Activated T-helper 1 cell treated with anti-CD3 and anti-CD28 coated beads, Interleukin-2, amount 50 U/mL, for 16 hours (primary cell): ENCODE measurements at regions not wholly inside any gene's neighbourhood (a gene's known extent, or its start where the extent isn't known, plus 50 kb on each side); places are given as distances from the start of the nearest gene placed in this dataset.

Experiments
- DNase-seq, 2 donors: peaks; one replicate each; pipeline ENCODE4 v3.0.0-alpha.2; 2020; ENCODE audit warnings: low read depth in 1 of 2, low spot score in 1 of 2

DNA sequence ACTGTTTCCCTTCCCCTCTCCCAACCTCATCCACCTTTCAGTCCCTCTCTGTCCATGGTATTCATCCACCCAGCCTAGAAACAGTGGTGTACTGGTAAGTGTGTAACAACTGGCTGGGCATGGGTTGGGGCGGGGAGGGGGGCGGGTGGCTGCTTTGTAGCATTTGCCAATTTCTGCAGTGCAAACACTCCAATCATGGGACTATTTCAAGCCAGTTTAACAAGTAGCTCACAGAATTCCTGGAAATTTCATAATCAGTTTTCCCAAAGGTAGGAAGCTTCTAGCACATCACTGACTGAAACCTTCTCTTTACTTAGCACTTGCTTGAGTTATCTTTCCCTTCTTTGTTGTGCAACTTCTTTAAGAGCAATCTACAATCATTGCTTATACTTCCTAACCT is 100.8 kb upstream of the WASF3 start:
- DNase-seq = no peak

DNA sequence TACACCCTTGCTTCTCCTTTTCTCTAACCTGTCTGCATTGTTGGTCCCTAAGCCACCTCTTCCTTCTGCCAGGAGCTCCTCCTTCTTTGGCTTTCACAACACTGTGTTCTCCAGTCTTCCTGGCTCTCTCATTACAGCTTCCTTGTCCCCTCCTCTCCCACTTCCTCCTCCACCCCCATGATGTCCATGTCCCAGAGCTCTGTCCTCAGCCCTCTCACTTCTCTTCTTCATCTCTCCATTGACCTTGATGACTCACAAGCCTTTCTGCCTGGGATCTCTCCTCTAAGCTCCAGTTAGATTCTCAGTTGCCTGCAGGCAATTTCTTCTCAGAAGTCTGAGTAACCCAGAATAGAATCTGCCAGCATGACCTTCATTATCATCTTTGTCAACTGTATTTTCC is 100.3 kb upstream of the WASF3 start:
- no peak for DNase-seq

DNA sequence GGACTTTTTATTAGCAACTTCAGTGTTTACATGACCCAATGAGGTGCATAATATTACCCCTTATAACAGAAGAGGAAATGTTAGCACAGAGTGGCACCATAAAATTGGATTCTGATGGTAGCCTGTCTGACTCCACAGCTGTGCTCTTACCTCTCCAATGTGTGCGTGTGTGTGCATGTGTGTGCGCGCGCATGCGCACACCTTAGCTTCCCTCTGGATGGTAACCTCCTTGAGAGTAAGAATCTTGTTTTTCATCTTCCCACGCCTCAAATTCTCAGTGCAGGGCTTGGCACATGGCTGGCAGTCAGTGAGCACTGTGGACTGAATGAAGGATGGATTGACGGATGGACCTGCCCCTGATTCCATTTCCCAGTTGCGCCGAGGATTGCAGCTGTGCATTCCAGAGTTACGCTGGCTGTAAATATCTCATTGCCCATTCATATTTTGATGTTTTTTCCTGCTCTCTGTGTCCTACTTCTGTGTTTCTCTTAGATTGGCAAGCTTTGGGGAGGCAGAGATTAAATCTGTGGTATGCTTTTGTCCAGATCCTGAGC is 99.2 kb upstream of the WASF3 start:
- DNase-seq = no peak

DNA sequence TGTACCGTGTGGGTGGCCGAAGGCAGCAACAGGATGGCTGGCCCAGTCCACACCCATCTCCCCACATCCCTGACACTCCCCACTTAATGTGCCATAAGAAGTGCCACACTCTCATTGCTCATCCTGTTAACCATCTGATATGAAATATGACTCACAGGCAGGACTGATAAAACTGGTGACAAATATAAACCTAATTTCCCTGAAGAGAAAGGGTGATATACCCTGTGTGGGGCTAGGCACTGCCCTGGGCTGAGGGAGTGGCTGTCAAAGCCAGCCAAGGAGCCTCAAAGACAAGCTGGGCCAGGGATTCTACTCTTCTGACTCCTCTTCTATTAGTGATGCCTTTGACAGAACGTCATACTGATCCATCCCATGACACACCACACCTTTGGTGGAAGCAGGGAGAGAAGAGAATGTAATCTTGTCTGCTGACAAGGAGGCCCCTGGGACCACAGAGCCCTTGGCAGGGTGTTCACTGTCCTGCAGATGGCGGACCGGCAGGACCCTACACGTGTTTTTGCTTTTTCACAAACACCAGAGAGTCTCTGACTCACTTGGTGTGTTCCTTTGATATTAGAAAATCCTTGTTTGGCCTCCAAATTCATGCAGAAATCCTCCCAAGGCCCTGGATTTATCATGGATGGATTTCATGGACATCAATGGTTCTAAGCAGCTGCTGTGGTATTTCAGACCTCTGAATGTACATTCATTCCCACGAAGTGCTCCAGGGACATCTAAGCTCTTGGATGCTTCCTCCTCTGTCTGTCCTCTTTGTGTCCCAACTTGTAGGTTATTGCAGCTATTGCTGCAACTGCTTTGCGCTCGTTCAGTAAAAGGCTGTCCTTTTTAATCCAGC is 98.0 kb upstream of the WASF3 start:
- no peak for DNase-seq

DNA sequence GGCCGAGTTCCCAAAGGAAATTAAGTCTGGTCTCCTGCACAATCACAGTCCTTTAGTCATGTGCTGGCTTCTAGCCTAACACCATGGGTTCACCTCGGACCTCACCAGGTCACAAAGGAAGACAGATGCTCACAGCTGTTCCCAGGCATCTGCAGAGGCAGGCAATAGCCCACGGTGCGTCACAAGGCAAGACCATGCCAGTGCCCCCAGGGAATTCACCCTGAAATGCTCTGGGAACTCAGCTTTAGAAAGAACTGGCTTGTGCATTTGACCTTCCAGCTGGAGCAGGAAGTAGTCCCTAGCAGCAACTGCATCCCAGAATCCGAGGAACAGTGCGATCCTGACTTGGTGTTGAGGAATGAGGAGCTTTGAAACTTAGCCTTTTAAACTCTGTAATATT is 96.8 kb upstream of the WASF3 start:
- no peak for DNase-seq

DNA sequence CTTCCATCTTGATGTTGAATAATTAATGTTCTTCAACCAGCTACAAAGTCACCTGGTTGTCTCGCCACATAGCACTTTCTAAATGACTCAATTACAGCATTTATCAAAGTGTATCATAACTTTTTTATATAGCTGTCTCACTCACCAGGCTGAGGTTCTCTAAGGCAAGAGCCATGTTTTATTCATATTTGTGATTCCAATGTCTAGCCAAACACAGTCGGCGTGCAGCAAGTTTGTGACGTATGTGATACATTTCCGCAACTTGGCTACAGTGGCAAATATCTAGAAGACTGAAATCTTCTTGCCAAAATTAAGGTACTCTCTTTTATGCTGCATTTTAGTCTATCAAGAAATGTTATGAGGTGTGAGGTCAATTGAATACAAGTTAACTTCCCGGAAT is 94.2 kb upstream of the WASF3 start:
- no peak for DNase-seq

DNA sequence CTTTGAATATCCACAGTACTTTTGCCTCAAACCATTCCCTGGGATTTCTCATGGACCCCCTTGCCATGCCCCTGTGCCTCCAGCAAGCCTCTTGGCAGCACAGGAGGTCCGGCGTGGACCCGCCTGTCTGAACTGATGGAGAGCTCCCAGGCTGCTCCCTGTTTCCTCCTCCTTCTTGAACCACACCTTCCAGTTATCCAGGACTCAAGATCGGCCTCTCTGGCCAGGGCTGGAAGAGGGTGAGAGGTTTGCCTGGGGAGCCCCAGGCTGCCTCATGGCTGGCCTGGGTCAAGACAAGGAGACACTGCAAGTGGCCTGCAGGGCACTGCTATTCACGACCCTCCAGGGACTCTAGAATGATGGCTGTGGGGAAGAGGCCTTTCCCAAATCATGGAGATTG is 93.6 kb upstream of the WASF3 start:
- no peak for DNase-seq

DNA sequence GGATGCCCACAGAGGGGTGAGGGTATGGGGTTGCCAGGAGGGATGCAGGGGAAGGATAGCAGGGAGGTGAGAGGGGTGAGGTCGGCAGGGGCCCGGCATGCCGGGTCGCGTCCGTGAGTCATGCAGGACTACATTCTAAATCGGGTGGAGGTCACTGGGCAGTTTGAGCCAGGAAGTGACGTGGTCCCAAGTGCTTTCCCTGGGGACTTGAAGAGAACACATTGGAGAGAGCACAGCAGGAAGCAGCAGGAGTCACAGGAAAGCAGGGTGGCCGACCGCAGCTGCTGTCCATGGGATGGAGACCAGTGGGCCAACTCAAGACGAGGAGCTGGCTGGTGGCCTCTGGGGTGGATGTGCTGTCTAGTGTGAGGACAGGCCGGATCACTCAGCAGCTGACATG is 92.0 kb upstream of the WASF3 start:
- no peak for DNase-seq

DNA sequence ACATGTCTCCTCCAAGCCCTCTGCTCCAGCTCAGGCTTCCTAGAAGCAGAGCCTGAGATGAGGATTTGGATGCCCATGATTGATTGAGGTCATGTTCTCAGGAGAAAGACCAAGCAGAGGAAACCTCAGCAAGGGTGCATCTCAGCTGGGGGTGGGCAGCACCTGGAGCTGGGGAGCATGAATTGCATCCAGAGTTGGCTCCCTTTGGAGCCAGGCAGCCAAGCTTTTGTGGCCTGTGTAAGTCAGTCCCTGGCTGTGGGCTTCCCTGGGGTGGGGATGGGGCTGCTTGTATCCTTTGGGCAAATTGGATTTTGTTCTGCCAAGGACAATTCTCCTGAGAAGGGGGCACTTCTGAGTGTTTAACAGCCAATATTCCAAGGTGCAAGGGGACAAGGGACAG is 91.5 kb upstream of the WASF3 start:
- no peak for DNase-seq

DNA sequence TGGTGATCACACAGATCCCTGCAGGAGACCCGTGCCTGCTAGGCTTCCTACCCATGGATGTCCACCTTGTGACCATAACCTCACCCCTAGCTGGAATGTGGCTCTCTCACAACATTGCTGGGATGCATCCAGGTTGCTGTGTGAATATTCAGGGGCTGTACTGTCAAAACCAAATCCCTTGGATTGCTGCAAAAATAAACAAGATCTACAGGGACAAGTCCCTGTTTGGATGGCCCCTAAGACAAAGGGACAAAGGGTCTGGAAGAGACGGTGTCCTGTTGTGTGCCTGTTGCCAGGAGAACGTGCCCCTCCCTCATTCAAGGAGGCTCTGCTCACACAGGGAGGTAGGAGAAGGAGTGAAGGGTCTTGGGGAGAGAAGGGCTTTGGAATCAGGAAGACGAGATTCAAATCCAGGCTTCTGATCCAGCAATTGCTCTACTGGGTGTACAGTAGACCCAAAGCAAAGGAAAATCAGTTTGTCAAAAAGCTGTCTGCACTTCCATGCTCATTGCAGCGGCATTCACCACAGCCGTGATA is 89.2 kb upstream of the WASF3 start:
- no peak for DNase-seq

DNA sequence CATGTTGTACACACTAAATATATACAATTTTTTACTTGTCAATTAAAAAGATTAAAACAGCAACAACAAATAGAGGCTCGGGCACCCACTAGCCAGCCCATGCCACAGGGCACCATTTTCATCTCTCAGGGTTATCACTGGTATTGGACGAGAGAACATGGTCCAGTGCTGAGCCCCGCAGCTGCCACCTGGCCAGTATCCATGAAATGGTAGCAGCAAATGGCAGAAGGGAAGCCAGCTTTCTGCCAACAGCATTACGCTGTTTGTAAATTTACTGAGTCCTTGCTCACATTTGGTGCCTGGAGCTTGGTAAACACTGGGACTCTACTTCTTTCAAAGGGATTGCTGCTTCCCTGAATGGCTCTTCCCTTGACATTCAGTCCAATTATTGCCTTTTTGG is 87.9 kb upstream of the WASF3 start:
- no peak for DNase-seq

DNA sequence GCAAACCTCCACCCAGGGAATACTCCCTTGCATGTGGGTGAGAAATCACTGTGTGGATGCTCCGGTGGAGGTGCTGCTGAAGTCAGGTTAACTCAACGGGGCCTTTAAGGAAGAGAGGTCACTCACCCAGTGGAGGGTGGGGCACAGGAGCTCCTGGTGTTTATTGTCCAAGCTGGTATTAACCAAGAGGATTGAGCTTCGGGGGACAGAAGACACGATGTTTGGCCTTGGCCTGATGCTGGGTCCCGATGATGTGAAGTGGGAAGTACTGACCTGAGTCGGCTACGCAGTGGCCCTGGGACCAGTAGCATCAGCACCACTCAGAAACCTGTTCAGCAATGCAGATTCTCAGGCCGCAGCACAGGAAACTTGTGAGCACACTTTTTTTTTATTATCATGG is 85.7 kb upstream of the WASF3 start:
- no peak for DNase-seq

DNA sequence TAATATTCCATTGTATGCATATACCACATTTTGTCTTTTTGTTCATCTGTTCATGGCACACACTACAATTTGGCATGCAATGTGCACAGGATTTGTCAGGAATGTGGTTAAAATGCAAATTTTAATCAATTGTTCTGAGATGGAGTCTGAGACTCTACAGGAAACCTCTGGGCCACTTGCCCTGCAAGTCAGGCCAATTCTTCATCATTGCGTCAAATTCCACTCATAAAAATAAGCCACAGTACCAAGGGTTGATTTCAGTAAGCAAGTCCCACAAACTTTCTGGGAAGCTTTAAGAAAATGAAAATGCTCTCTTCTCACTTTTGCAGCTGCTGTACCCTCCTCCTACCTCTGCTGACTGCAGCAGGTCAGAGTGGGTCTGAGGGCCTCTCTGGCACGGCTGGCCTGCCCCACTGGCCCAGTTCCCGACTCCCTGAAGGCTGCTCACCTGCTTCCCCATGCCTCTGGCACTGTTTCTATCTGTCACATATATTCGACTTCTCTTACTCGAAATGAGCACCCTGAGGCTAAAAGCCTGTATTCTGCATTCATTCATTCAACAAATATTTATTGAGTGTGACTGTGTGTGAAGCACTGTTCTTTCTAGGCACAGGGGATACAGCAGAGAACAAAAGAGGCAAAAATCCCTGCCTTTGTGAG is 83.8 kb upstream of the WASF3 start:
- DNase-seq = no peak

DNA sequence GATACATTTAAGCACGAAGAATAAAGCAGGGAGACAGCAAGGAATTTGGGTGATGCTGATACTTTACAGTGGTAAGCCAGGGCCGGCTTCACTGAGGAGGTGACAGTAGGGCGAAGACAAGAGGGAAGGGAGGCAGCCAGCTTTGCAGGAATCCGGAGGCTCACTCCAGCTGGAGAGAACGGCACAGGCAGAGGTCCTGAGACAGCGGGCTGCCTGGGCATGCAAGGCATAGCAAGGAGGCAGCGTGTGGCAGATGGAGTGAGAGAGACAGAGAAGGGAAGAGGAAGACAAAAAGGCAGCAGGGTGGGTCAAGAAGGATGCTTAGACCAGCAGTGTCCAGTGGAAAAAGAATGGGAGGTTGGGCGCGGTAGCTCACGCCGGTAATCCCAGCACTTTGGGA is 83.2 kb upstream of the WASF3 start:
- DNase-seq = no peak

DNA sequence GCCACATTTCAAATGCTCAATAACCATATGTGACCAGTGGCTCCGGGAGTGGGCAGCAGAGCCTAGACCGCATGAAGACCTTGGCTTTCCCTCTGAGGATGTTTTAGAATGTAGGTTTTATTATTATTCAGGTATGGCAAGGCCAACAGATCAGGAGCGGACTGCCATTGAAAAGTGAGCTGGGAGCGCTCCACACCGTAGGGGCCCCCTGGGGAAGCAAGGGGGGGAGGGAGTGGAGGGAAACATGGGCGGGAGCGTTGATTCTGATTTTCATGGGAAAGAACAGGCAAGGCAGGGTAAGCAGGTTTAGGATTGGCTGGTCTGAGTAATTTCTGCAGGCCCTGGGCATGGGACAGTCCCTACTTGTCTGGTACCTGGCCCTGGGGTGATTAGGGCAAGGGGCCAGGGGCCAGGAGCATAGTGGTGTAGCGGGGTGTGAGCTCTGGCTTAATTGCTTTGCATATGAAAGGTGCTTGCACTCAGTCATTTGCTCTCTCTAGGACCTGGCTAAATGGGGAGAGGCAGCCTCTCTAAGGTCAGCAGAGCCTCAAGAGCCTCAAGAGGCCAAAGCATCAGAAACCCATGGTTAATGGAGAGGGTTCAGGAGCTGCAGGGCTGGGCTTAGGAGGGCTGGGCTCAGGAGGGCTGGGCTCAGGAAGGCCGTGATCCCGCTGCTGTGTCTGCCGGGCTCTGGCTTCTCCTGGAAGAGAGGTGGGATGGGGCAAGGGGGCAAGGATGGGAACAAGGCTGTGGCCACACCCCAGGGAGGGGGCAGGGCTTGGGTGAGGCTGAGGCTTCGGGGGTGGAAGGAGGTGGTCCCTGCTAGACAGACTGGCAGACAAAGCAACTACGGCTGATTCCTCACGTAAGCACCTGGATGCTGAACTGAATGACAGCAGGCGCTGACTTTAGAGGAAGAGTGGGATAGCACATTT is 82.0 kb upstream of the WASF3 start:
- DNase-seq = no peak

DNA sequence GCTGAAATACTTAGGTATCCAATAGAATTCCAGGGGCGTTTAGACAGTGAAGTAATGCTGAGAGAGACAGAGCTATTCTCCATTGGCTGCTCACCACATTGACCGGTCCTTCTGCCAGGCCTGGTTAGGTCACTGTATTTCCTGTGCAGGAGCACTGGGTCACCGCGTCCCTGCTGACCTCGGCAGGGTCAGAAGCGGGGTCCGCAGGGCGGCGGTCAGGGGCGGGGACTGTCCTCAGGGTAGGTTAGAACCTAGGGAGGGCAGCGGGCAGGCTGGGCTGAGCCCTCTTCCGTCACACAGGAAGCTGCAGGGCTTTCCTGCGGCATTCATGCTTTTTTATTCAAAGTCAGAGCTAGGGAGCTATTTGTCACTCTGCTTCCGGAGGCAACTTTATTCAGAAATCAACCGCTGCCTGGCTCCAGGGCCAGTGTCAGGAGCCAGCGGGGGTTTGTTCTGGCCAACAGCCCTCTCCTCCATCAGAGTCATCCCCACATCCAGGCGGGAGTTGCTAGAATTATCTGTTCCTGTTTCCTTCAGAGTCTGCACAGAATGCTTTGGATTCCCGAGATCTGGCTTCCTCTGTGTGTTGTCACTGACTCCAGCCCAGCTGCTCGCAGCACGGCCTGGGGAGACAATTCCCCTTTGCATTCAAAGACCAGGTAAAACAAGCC is 81.2 kb upstream of the WASF3 start:
- DNase-seq = no peak

DNA sequence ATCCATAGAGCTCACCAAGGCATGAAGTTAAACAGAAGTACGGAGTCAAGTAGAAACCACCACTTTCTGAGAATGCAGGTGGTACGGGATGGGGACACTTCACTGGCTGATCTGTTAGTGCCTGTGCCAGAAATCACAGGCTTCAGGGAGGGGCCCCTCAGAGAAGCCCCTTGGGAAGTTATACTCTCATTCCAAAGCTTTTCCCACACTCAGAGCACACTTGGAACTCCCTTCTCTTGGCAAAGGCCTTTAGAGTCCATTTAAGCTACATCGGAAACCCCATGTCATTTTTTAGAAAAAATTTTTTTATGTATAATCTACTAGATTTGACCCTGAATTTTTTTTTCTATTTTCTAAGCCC is 80.7 kb upstream of the WASF3 start:
- no peak for DNase-seq

DNA sequence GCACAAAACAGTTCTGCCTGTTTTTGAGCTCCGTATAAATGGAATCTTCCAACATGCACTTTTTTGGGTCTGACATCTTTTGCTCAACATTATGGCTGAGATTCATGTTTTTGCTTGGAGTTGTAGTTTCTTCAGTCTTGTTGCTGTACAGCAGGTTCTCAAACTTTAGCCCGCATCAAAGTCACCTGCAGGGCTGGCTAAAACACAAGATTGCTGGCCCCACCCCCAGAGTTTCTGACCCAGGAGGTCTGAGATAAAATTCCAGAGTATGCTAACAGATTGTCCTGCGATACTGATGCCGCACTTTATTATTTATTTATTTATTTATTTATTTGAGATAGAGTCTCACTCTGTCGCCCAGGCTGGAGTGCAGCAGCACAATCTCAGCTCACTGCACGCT is 79.8 kb upstream of the WASF3 start:
- no peak for DNase-seq

DNA sequence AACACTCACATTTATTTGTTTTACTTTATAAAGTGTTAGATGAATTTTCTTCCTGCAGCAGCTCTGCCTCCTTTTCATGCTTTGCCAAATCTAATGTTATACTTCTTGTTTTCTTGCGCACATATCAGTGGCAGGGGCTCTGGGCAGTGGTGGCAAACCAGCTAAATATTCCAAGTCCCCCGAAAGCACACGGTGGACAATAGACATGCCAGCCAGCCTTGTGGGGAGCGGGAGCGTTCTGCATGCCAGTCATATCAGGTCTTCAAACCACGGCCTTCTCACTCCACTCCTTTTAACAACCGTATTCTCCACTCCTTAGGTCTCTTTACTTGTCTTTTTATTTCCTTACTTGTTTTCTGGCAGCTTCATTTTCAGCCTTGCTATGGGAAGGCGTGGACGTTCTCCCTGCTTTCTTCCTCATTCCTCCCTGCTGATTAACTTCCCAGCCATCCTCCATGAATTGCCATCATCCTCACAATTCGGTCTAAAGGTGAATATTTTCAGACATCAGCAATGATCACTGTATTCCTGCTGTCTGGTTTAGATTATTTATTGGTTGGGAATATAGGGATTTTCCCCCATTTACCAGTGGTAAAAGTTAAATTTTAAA is 77.1 kb upstream of the WASF3 start:
- no peak for DNase-seq

DNA sequence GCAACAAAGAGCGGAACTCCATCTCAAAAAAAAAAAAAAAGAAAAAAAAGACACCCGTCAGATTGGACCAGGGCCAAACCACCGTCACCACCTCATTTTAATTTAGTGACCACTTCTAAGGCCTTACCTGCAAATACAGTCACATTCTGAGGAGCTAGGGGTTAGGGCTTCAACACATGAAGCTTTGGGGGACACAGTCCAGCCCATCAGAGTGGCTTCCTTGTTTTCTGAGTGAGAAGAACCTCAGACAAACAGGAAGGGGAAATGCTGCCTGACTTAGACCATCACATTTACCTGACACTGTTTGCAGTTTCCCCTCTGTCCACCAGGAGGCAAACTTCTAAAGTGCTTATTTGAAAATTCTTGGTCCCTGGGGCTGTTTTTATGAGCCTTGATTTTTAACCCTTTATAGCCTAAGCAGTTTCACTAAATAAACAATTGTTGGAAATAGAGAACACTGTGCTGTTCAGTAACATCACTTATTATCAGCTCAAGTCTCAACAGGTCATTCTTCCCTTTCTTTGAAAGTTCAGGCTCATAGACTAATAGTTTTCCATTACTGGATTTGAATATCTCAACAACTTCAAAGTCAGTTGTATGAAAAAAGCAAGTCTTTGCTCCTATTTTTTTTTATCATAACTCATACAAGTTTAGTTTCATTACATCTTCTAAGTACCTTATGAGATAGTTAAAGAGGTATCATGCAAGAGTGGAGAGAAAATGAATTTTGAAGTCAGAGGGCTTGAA is 74.9 kb upstream of the WASF3 start:
- peak; percentile 20 to 33 for DNase-seq
